T-cell (primary cell): ENCODE measurements at regions not wholly inside any gene's neighbourhood (a gene's known extent, or its start where the extent isn't known, plus 50 kb on each side); places are given as distances from the start of the nearest gene placed in this dataset.
"Not testable (repeated sequence)": the region's sequence is repeated elsewhere in the genome, so short reads cannot be mapped to it uniquely, and the experiment has no call there.

ENCODE experiments used
- ATAC-seq, 4 experiments: fragments of 200-7000 bp in 3 of 4; fragments of 150-1000 bp in 1 of 4; cut with Tn5 transposase; replicated peaks in 1 of 4; 1 replicate in 3 of 4; 2 replicates in 1 of 4; pipeline ENCODE4 v1.10.0; 2021; ENCODE audit warnings: moderate library complexity in 3 of 4, mild to moderate bottlenecking in 2 of 4, moderate number of reproducible peaks in 1 of 4
- CTCF ChIA-PET, 2 donors: fragments of 300-600 bp; sonication (Branson Sonifier 250); formaldehyde crosslinking; loops; one replicate each; lab custom pipeline; 2022; ENCODE audit warnings: antibody characterized with exemption in 2 of 2; lab: Charles Lee
- POLR2A ChIA-PET, 2 donors: fragments of 300-600 bp; sonication (Branson Sonifier 250); formaldehyde crosslinking; loops; one replicate each; lab custom pipeline; 2022; ENCODE audit warnings: antibody characterized with exemption in 2 of 2; lab: Charles Lee
- DNase-seq, 35 experiments: peaks; one replicate each; pipeline versions ENCODE4 v3.0.0 to v3.0.0-alpha.2; 2013 to 2023
- H3K27ac ChIP-seq: one replicate; pipeline ENCODE4 v1.5.1; 2013; ENCODE audit warnings: low read length
- H3K27me3 ChIP-seq, 2 experiments: replicated peaks in 1 of 2; 1 replicate in 1 of 2; 2 replicates in 1 of 2; pipeline versions ENCODE4 v1.6.1 to v1.7.0; 2013; ENCODE audit warnings: low read length in 1 of 2, mixed read lengths in 1 of 2; ENCODE audit not compliant: control insufficient read depth in 2 of 2, insufficient read depth in 2 of 2; ENCODE audit errors: extremely low read depth in 1 of 2
- H3K36me3 ChIP-seq, 2 donors: 1 replicate in 1 of 2; 2 replicates in 1 of 2; pipeline versions ENCODE4 v1.6.1 to v1.7.0; 2013; ENCODE audit warnings: low read length in 1 of 2; ENCODE audit not compliant: control insufficient read depth in 2 of 2, insufficient read depth in 1 of 2; ENCODE audit errors: extremely low read depth in 1 of 2
- H3K4me1 ChIP-seq, 2 experiments: 1 replicate in 1 of 2; 2 replicates in 1 of 2; pipeline versions ENCODE4 v1.6.1 to v1.7.0; 2013; ENCODE audit warnings: low read length in 2 of 2, mixed read lengths in 1 of 2; ENCODE audit not compliant: insufficient read depth in 2 of 2, control insufficient read depth in 1 of 2; ENCODE audit errors: extremely low read depth in 1 of 2
- H3K4me3 ChIP-seq, 2 donors: 1 replicate in 1 of 2; 2 replicates in 1 of 2; pipeline versions ENCODE4 v1.5.1 to v1.7.0; 2013; ENCODE audit warnings: mild to moderate bottlenecking in 2 of 2, low read length in 1 of 2, moderate library complexity in 1 of 2; ENCODE audit not compliant: control insufficient read depth in 1 of 2; ENCODE audit errors: extremely low read depth in 1 of 2
- H3K9me3 ChIP-seq: 2 replicates; pipeline ENCODE4 v1.7.0; 2013
- H3K27ac Mint-ChIP-seq, 2 donors: one replicate each; pipeline ENCODE4 v1.8.0; 2020 to 2021; ENCODE audit warnings: mild to moderate bottlenecking in 2 of 2, mixed read lengths in 2 of 2
- H3K27me3 Mint-ChIP-seq, 2 donors: one replicate each; pipeline ENCODE4 v1.8.0; 2021 to 2022; ENCODE audit warnings: mixed read lengths in 2 of 2
- H3K36me3 Mint-ChIP-seq: one replicate; pipeline ENCODE4 v1.8.0; 2021; ENCODE audit warnings: mixed read lengths
- H3K4me1 Mint-ChIP-seq, 3 donors: one replicate each; pipeline ENCODE4 v1.8.0; 2020 to 2022; ENCODE audit warnings: mixed read lengths in 3 of 3, mild to moderate bottlenecking in 1 of 3
- H3K4me3 Mint-ChIP-seq, 3 donors: one replicate each; pipeline ENCODE4 v1.8.0; 2020 to 2022; ENCODE audit warnings: mild to moderate bottlenecking in 3 of 3, mixed read lengths in 3 of 3, moderate library complexity in 3 of 3
- H3K9me3 Mint-ChIP-seq, 3 donors: one replicate each; pipeline ENCODE4 v1.8.0; 2020 to 2022; ENCODE audit warnings: mixed read lengths in 3 of 3
- WGBS: methylation state at CpG from one replicate; pipeline ENCODE4 v1.1.5; 2013; ENCODE audit warnings: missing lambda C conversion rate; ENCODE audit not compliant: insufficient coverage; 5-methylcytosine and 5-hydroxymethylcytosine counted together

- no peak for DNase-seq
- Histone ChIP-seq H3K27ac (no peak overlapping the region), H3K4me3 (no peak overlapping the region), H3K4me1 (no peaks in the 10 kb centered on the region), H3K36me3 (no peaks in the 10 kb centered on the region), H3K9me3 (peaks cover 2% of the 10 kb centered on the region), H3K27me3 (no peaks in the 10 kb centered on the region)
- Mint-ChIP-seq H3K27me3 (no peaks in the 10 kb centered on the region), H3K4me3 (no peak overlapping the region), H3K9me3 (peaks cover 12 to 28% (median 12%) of the 10 kb centered on the region in 3 donors), H3K27ac (no peak overlapping the region), H3K4me1 (no peaks in the 10 kb centered on the region), H3K36me3 (no peaks in the 10 kb centered on the region)
- ATAC-seq = no peak
- ChIA-PET CTCF (no interaction called here), POLR2A (no interaction called here)
Measured at GRCh38 chr1:238690415-238690814, 696.0 kb upstream of the CHRM3 start.

- 94% methylated on average over 13 of the region's 27 CpGs for WGBS
- H3K9me3 Mint-ChIP-seq = peaks cover 16 to 41% (median 37%) of the 10 kb centered on the region in 3 donors
- H3K36me3 ChIP-seq, H3K27me3 ChIP-seq, H3K4me1 Mint-ChIP-seq, H3K36me3 Mint-ChIP-seq, H3K4me3 Mint-ChIP-seq, ATAC-seq, H3K27ac ChIP-seq, H3K27me3 Mint-ChIP-seq, H3K27ac Mint-ChIP-seq, H3K4me1 ChIP-seq, CTCF ChIA-PET, H3K9me3 ChIP-seq, H3K4me3 ChIP-seq, POLR2A ChIA-PET, DNase-seq: not testable (repeated sequence)
Measured at GRCh38 chr1:238684576-238684975, 701.8 kb upstream of the CHRM3 start.

GRCh38 chr1:238681451-238681850 lies 704.9 kb upstream of the CHRM3 start:
- peaks cover 15 to 35% (median 32%) of the 10 kb centered on the region in 3 donors for H3K9me3 Mint-ChIP-seq
- H3K4me1 ChIP-seq = no peaks in the 10 kb centered on the region
- no peaks in the 10 kb centered on the region for H3K9me3 ChIP-seq
- ATAC-seq = no peak
- H3K4me3 ChIP-seq = no peak overlapping the region
- no peaks in the 10 kb centered on the region for H3K4me1 Mint-ChIP-seq
- no peak overlapping the region for H3K27ac ChIP-seq
- ChIA-PET CTCF (no interaction called here), POLR2A (no interaction called here)
- no peaks in the 10 kb centered on the region for H3K27me3 Mint-ChIP-seq
- 85% methylated on average over 3 of the region's 4 CpGs for WGBS
- H3K36me3 Mint-ChIP-seq = no peaks in the 10 kb centered on the region
- H3K36me3 ChIP-seq = no peaks in the 10 kb centered on the region
- H3K27ac Mint-ChIP-seq = no peak overlapping the region
- H3K4me3 Mint-ChIP-seq = no peak overlapping the region
- no peaks in the 10 kb centered on the region for H3K27me3 ChIP-seq
- no peak for DNase-seq

- Mint-ChIP-seq H3K4me1 (no peaks in the 10 kb centered on the region), H3K36me3 (no peaks in the 10 kb centered on the region), H3K27ac (no peak overlapping the region), H3K9me3 (peaks cover 15 to 35% (median 28%) of the 10 kb centered on the region in 3 donors), H3K27me3 (no peaks in the 10 kb centered on the region), H3K4me3 (no peak overlapping the region)
- ChIA-PET POLR2A (no interaction called here), CTCF (no interaction called here)
- Histone ChIP-seq H3K27me3 (no peaks in the 10 kb centered on the region), H3K27ac (no peak overlapping the region), H3K9me3 (no peaks in the 10 kb centered on the region), H3K4me1 (no peaks in the 10 kb centered on the region), H3K36me3 (no peaks in the 10 kb centered on the region), H3K4me3 (no peak overlapping the region)
- no CpG with 5 or more reads among the region's 5 CpGs for WGBS
- DNase-seq (no peak), ATAC-seq (no peak)
Measured at GRCh38 chr1:238681021-238681420, 705.3 kb upstream of the CHRM3 start.

- H3K9me3 ChIP-seq = no peaks in the 10 kb centered on the region
- no peaks in the 10 kb centered on the region for H3K27me3 ChIP-seq
- no peaks in the 10 kb centered on the region for H3K36me3 ChIP-seq
- no peaks in the 10 kb centered on the region for H3K36me3 Mint-ChIP-seq
- no peak overlapping the region for H3K4me3 Mint-ChIP-seq
- ATAC-seq (no peak), DNase-seq (no peak)
- no peaks in the 10 kb centered on the region for H3K4me1 ChIP-seq
- ChIA-PET POLR2A (no interaction called here), CTCF (no interaction called here)
- WGBS = 100% methylated on average over 1 of the region's 4 CpGs
- peaks cover 4 to 29% (median 22%) of the 10 kb centered on the region in 3 donors for H3K9me3 Mint-ChIP-seq
- H3K4me1 Mint-ChIP-seq = no peaks in the 10 kb centered on the region
- no peak overlapping the region for H3K27ac Mint-ChIP-seq
- H3K4me3 ChIP-seq = no peak overlapping the region
- no peak overlapping the region for H3K27ac ChIP-seq
- H3K27me3 Mint-ChIP-seq = no peaks in the 10 kb centered on the region
Measured at GRCh38 chr1:238677567-238677966, 708.8 kb upstream of the CHRM3 start.

GRCh38 chr1:238675221-238675620 lies 711.1 kb upstream of the CHRM3 start:
- ATAC-seq (no peak), DNase-seq (no peak)
- CTCF ChIA-PET = no interaction called here
- H3K27me3 ChIP-seq = no peaks in the 10 kb centered on the region
- H3K4me3 ChIP-seq = no peak overlapping the region
- H3K4me3 Mint-ChIP-seq = no peak overlapping the region
- no peaks in the 10 kb centered on the region for H3K36me3 ChIP-seq
- no peak overlapping the region for H3K27ac Mint-ChIP-seq
- no peaks in the 10 kb centered on the region for H3K27me3 Mint-ChIP-seq
- H3K4me1 Mint-ChIP-seq = no peaks in the 10 kb centered on the region
- H3K9me3 ChIP-seq = no peaks in the 10 kb centered on the region
- H3K36me3 Mint-ChIP-seq = no peaks in the 10 kb centered on the region
- H3K27ac ChIP-seq = no peak overlapping the region
- H3K9me3 Mint-ChIP-seq = peaks cover 0 to 12% (median 11%) of the 10 kb centered on the region in 3 donors
- no peaks in the 10 kb centered on the region for H3K4me1 ChIP-seq
- POLR2A ChIA-PET = no interaction called here
- WGBS = 82% methylated on average over 1 of the region's 1 CpG

- CTCF ChIA-PET = no interaction called here
- no peaks in the 10 kb centered on the region for H3K27me3 ChIP-seq
- DNase-seq (no peak), ATAC-seq (no peak)
- no peaks in the 10 kb centered on the region for H3K4me1 ChIP-seq
- WGBS = no CpG with 5 or more reads among the region's 1 CpG
- Mint-ChIP-seq H3K4me3 (no peak overlapping the region), H3K27me3 (no peaks in the 10 kb centered on the region), H3K36me3 (no peaks in the 10 kb centered on the region), H3K27ac (no peak overlapping the region), H3K4me1 (no peaks in the 10 kb centered on the region), H3K9me3 (peaks cover 0 to 12% (median 11%) of the 10 kb centered on the region in 3 donors)
- H3K36me3 ChIP-seq = no peaks in the 10 kb centered on the region
- POLR2A ChIA-PET = no interaction called here
- H3K9me3 ChIP-seq = no peaks in the 10 kb centered on the region
- no peak overlapping the region for H3K4me3 ChIP-seq
- H3K27ac ChIP-seq = no peak overlapping the region
Measured at GRCh38 chr1:238674316-238674715, 712.1 kb upstream of the CHRM3 start.
